Astrocyte (in vitro differentiated cells and primary cell): ENCODE measurements at regions not wholly inside any gene's neighbourhood (a gene's known extent, or its start where the extent isn't known, plus 50 kb on each side); places are given as distances from the start of the nearest gene placed in this dataset.

ENCODE experiments used
- DNase-seq: peaks from one replicate; pipeline ENCODE4 v3.0.0-alpha.2; 2010; ENCODE audit warnings: low read depth
- FAIRE-seq: peaks from 2 replicates; lab custom pipeline; 2011; peaks lifted over from hg19 to GRCh38; lab: Jason Lieb, UNC
- H2AFZ ChIP-seq: 2 replicates; pipeline ENCODE4 v1.6.0; 2012; ENCODE audit warnings: low read depth, low read length, inconsistent platforms
- H3K27ac ChIP-seq: 2 replicates; pipeline ENCODE4 v1.5.1; 2011; ENCODE audit warnings: low read depth, low read length, inconsistent platforms
- H3K27me3 ChIP-seq: 2 replicates; pipeline ENCODE4 v1.6.0; 2011; ENCODE audit warnings: low read length, inconsistent platforms; ENCODE audit not compliant: insufficient read depth
- H3K36me3 ChIP-seq: 2 replicates; pipeline ENCODE4 v1.5.1; 2011; ENCODE audit warnings: low read length, inconsistent platforms; ENCODE audit not compliant: insufficient read depth
- H3K4me1 ChIP-seq: 2 replicates; pipeline ENCODE4 v1.5.1; 2011; ENCODE audit warnings: low read length, inconsistent platforms; ENCODE audit not compliant: insufficient read depth
- H3K4me2 ChIP-seq: 2 replicates; pipeline ENCODE4 v1.6.0; 2012; ENCODE audit warnings: low read length, inconsistent platforms
- H3K4me3 ChIP-seq: 2 replicates; pipeline ENCODE4 v1.5.1; 2011; ENCODE audit warnings: low read depth, mild to moderate bottlenecking, low read length, inconsistent platforms; ENCODE audit not compliant: insufficient read depth
- H3K79me2 ChIP-seq: 2 replicates; pipeline ENCODE4 v1.6.0; 2012; ENCODE audit warnings: mild to moderate bottlenecking, low read length, inconsistent platforms; ENCODE audit not compliant: insufficient read depth
- H3K9ac ChIP-seq: 2 replicates; pipeline ENCODE4 v1.6.0; 2012; ENCODE audit warnings: mild to moderate bottlenecking, low read length, inconsistent platforms
- H3K9me3 ChIP-seq: 2 replicates; pipeline ENCODE4 v1.5.1; 2012; ENCODE audit warnings: low read depth, mild to moderate bottlenecking, low read length, inconsistent platforms; ENCODE audit not compliant: insufficient read depth
- H4K20me1 ChIP-seq: 2 replicates; pipeline ENCODE4 v1.6.0; 2012; ENCODE audit warnings: low read length, inconsistent platforms; ENCODE audit not compliant: insufficient read depth
- H3K27ac Mint-ChIP-seq: one replicate; pipeline ENCODE4 v1.8.0; 2021; ENCODE audit warnings: mild to moderate bottlenecking, mixed read lengths; ENCODE audit not compliant: unreplicated experiment
- H3K27me3 Mint-ChIP-seq: one replicate; pipeline ENCODE4 v1.8.0; 2021; ENCODE audit warnings: low read depth, mixed read lengths; ENCODE audit not compliant: unreplicated experiment
- H3K36me3 Mint-ChIP-seq: one replicate; pipeline ENCODE4 v1.8.0; 2021; ENCODE audit warnings: low read depth, mixed read lengths; ENCODE audit not compliant: unreplicated experiment
- H3K4me1 Mint-ChIP-seq: one replicate; pipeline ENCODE4 v1.8.0; 2021; ENCODE audit warnings: low read depth, mixed read lengths; ENCODE audit not compliant: unreplicated experiment
- H3K4me3 Mint-ChIP-seq: one replicate; pipeline ENCODE4 v1.8.0; 2021; ENCODE audit warnings: mild to moderate bottlenecking, moderate library complexity, mixed read lengths; ENCODE audit not compliant: unreplicated experiment
- H3K9me3 Mint-ChIP-seq: one replicate; pipeline ENCODE4 v1.8.0; 2021; ENCODE audit warnings: mild to moderate bottlenecking, mixed read lengths; ENCODE audit not compliant: unreplicated experiment
- EZH2 ChIP-seq: IDR thresholded peaks from 2 replicates; pipeline ENCODE4 v1.6.1; 2012; ENCODE audit warnings: mild to moderate bottlenecking, low read length, inconsistent platforms; ENCODE audit not compliant: insufficient read depth
- TF ChIP-seq, protein P1 (sequence below): IDR thresholded peaks from 2 replicates; pipeline ENCODE4 v1.5.1; 2011; ENCODE audit warnings: low read depth, mild to moderate bottlenecking, inconsistent platforms, low read length, moderate library complexity; ENCODE audit not compliant: insufficient read depth

DNA sequence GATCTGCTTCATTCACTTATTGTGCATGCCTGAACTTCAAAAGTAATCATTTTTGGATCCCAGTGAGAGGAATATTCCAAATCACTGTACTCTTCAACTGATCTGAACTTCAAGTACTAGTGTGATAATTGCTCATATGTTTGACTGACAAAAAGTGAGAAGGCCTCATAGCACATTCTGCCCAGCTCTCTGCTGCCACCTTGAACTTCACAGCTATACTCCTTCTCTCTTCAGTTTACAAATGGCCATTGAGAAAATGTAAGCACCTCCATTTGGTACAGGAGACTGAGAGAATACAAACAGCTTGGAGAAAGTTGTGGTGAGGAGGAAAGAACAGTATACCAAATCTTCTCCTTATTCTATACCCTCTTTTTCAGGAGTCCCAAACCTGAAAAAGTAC lies 946.0 kb upstream of the CHAC2 start:
- Mint-ChIP-seq H3K9me3 (no peaks in the 10 kb centered on the region), H3K27ac (no peak overlapping the region), H3K36me3 (no peaks in the 10 kb centered on the region), H3K4me1 (no peaks in the 10 kb centered on the region), H3K4me3 (no peak overlapping the region), H3K27me3 (peaks cover 3% of the 10 kb centered on the region)
- no peaks in the 10 kb centered on the region for H3K9me3 ChIP-seq
- no peak overlapping the region for H3K9ac ChIP-seq
- H3K79me2 ChIP-seq = no peaks in the 10 kb centered on the region
- FAIRE-seq = peak; percentile 34
- H3K27ac ChIP-seq = no peak overlapping the region
- H4K20me1 ChIP-seq = no peaks in the 10 kb centered on the region
- no peak for DNase-seq
- no peaks in the 10 kb centered on the region for H3K36me3 ChIP-seq
- no peak overlapping the region for H2AFZ ChIP-seq
- H3K4me3 ChIP-seq = no peak overlapping the region
- H3K27me3 ChIP-seq = no peaks in the 10 kb centered on the region
- no peak overlapping the region for H3K4me2 ChIP-seq
- no peaks in the 10 kb centered on the region for H3K4me1 ChIP-seq
- TF ChIP-seq, protein P1, sequence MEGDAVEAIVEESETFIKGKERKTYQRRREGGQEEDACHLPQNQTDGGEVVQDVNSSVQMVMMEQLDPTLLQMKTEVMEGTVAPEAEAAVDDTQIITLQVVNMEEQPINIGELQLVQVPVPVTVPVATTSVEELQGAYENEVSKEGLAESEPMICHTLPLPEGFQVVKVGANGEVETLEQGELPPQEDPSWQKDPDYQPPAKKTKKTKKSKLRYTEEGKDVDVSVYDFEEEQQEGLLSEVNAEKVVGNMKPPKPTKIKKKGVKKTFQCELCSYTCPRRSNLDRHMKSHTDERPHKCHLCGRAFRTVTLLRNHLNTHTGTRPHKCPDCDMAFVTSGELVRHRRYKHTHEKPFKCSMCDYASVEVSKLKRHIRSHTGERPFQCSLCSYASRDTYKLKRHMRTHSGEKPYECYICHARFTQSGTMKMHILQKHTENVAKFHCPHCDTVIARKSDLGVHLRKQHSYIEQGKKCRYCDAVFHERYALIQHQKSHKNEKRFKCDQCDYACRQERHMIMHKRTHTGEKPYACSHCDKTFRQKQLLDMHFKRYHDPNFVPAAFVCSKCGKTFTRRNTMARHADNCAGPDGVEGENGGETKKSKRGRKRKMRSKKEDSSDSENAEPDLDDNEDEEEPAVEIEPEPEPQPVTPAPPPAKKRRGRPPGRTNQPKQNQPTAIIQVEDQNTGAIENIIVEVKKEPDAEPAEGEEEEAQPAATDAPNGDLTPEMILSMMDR = no peak
- no peak for TF ChIP-seq EZH2

DNA sequence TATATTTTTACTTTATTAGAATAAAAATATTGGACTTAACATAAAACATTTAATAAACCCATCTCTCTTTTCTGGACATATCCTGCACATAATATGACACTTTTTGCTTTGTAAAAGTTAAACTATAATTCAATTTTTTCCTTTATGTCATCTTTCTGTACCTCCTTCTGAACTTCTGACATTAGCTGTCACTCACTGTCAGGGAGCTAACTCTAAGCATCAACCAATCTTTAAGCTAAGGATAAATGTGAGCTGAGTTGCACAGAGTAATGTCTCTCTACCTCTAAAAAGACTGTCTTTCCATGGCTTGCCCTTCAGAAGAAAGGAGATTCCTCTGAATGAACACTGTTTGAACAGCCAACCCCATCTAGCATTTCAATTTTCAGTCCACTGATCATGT lies 948.6 kb upstream of the CHAC2 start:
- no peak overlapping the region for H2AFZ ChIP-seq
- H4K20me1 ChIP-seq = no peaks in the 10 kb centered on the region
- Mint-ChIP-seq H3K27ac (no peak overlapping the region), H3K9me3 (no peaks in the 10 kb centered on the region), H3K4me3 (no peak overlapping the region), H3K27me3 (no peaks in the 10 kb centered on the region), H3K36me3 (no peaks in the 10 kb centered on the region), H3K4me1 (no peaks in the 10 kb centered on the region)
- H3K4me3 ChIP-seq = no peak overlapping the region
- no peak overlapping the region for H3K27ac ChIP-seq
- no peaks in the 10 kb centered on the region for H3K27me3 ChIP-seq
- H3K9me3 ChIP-seq = no peaks in the 10 kb centered on the region
- no peak overlapping the region for H3K9ac ChIP-seq
- no peaks in the 10 kb centered on the region for H3K36me3 ChIP-seq
- no peaks in the 10 kb centered on the region for H3K79me2 ChIP-seq
- no peak for TF ChIP-seq EZH2
- TF ChIP-seq, protein P1 = no peak
- FAIRE-seq (no peak), DNase-seq (no peak)
- H3K4me2 ChIP-seq = no peak overlapping the region
- no peaks in the 10 kb centered on the region for H3K4me1 ChIP-seq

DNA sequence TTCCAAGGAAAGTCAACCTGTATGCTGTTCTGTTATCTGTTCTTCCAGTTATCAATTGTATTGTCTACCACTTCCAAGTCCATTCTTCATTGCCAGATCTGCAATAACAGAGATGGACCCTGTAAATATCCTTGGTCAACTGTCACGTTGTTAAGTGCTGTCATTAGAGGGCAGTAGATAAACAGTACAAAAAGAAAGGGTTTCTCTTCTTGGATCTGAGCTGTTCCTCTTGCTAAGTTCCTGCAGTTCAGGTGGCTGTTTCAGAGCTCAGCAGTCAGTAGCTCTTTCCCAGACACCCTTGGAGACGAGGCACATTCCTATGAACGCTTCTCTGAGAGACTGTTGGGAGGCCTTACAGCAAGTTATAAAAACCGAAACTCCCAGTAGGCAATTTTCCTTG lies 957.1 kb upstream of the CHAC2 start:
- no peak overlapping the region for H3K9ac ChIP-seq
- H4K20me1 ChIP-seq = no peaks in the 10 kb centered on the region
- no peak overlapping the region for H3K27ac ChIP-seq
- no peaks in the 10 kb centered on the region for H3K27me3 ChIP-seq
- H3K9me3 ChIP-seq = no peaks in the 10 kb centered on the region
- no peak overlapping the region for H2AFZ ChIP-seq
- H3K9me3 Mint-ChIP-seq = no peaks in the 10 kb centered on the region
- no peaks in the 10 kb centered on the region for H3K79me2 ChIP-seq
- H3K27me3 Mint-ChIP-seq = no peaks in the 10 kb centered on the region
- H3K4me1 ChIP-seq = no peaks in the 10 kb centered on the region
- H3K4me2 ChIP-seq = no peak overlapping the region
- no peak overlapping the region for H3K4me3 ChIP-seq
- H3K36me3 Mint-ChIP-seq = no peaks in the 10 kb centered on the region
- FAIRE-seq (no peak), DNase-seq (peak; percentile 32)
- no peak overlapping the region for H3K4me3 Mint-ChIP-seq
- TF ChIP-seq EZH2 = no peak
- H3K27ac Mint-ChIP-seq = no peak overlapping the region
- H3K4me1 Mint-ChIP-seq = no peaks in the 10 kb centered on the region
- H3K36me3 ChIP-seq = no peaks in the 10 kb centered on the region
